H9 (cell line): ENCODE measurements at regions not wholly inside any gene's neighbourhood (a gene's known extent, or its start where the extent isn't known, plus 50 kb on each side); places are given as distances from the start of the nearest gene placed in this dataset.

Source experiments
- DNase-seq: peaks from one replicate; pipeline ENCODE4 v3.0.0-alpha.2; 2017
- H2AFZ ChIP-seq: one replicate; pipeline ENCODE4 v1.6.1; 2013; ENCODE audit warnings: mild to moderate bottlenecking, low read length, control low read depth, moderate library complexity
- H2AK5ac ChIP-seq: 2 replicates; pipeline ENCODE4 v1.6.1; 2013; ENCODE audit warnings: low read length, control low read depth, mixed read lengths; ENCODE audit not compliant: insufficient read length
- H2BK120ac ChIP-seq: one replicate; pipeline ENCODE4 v1.6.1; 2013; ENCODE audit warnings: low read depth, mild to moderate bottlenecking, low read length, control low read depth, inconsistent platforms; ENCODE audit not compliant: poor library complexity, severe bottlenecking
- H2BK12ac ChIP-seq: 2 replicates; pipeline ENCODE4 v1.6.1; 2013; ENCODE audit warnings: low read length, control low read depth, mixed read lengths, low read depth; ENCODE audit not compliant: insufficient read length
- H2BK15ac ChIP-seq: 2 replicates; pipeline ENCODE4 v1.6.1; 2013; ENCODE audit warnings: low read depth, low read length, control low read depth
- H2BK20ac ChIP-seq: one replicate; pipeline ENCODE4 v1.6.1; 2013; ENCODE audit warnings: low read depth, mild to moderate bottlenecking, low read length, control low read depth, inconsistent platforms; ENCODE audit not compliant: poor library complexity, severe bottlenecking
- H2BK5ac ChIP-seq: 2 replicates; pipeline ENCODE4 v1.6.1; 2013; ENCODE audit warnings: low read length, control low read depth, mixed read lengths; ENCODE audit not compliant: insufficient read length
- H3K14ac ChIP-seq: 2 replicates; pipeline ENCODE4 v1.6.1; 2013; ENCODE audit warnings: low read length, control low read depth; ENCODE audit not compliant: insufficient read depth
- H3K18ac ChIP-seq: 2 replicates; pipeline ENCODE4 v1.6.1; 2013; ENCODE audit warnings: low read depth, mild to moderate bottlenecking, mixed read lengths, low read length, control low read depth; ENCODE audit not compliant: insufficient read length
- H3K23ac ChIP-seq: 2 replicates; pipeline ENCODE4 v1.6.1; 2013; ENCODE audit warnings: low read length, control low read depth, mixed read lengths, low read depth; ENCODE audit not compliant: insufficient read length
- H3K23me2 ChIP-seq: 2 replicates; pipeline ENCODE4 v1.6.1; 2013; ENCODE audit warnings: low read depth, mild to moderate bottlenecking, mixed read lengths, low read length, control low read depth; ENCODE audit not compliant: insufficient read length, poor library complexity, severe bottlenecking
- H3K27ac ChIP-seq: 2 replicates; pipeline ENCODE4 v1.5.1; 2013; ENCODE audit warnings: low read length, control low read depth, mixed read lengths, low read depth; ENCODE audit not compliant: insufficient read length
- H3K27me3 ChIP-seq: 2 replicates; pipeline ENCODE4 v1.6.1; 2013; ENCODE audit warnings: low read length, control low read depth, inconsistent platforms; ENCODE audit not compliant: insufficient read depth
- H3K4ac ChIP-seq: 2 replicates; pipeline ENCODE4 v1.6.1; 2013; ENCODE audit warnings: low read depth, mild to moderate bottlenecking, control low read depth, inconsistent platforms, low read length, moderate library complexity
- H3K4me1 ChIP-seq: 2 replicates; pipeline ENCODE4 v1.6.1; 2013; ENCODE audit warnings: low read length, control low read depth, inconsistent platforms; ENCODE audit not compliant: insufficient read depth
- H3K4me2 ChIP-seq: 2 replicates; pipeline ENCODE4 v1.6.1; 2013; ENCODE audit warnings: low read length, control low read depth, mixed read lengths; ENCODE audit not compliant: insufficient read length, insufficient read depth
- H3K56ac ChIP-seq: 2 replicates; pipeline ENCODE4 v1.6.1; 2013; ENCODE audit warnings: low read depth, mild to moderate bottlenecking, mixed read lengths, low read length, control low read depth; ENCODE audit not compliant: insufficient read length
- H3K79me1 ChIP-seq: 2 replicates; pipeline ENCODE4 v1.6.1; 2013; ENCODE audit warnings: low read depth, mild to moderate bottlenecking, moderate library complexity, low read length, control low read depth, inconsistent platforms; ENCODE audit not compliant: insufficient read depth, poor library complexity, severe bottlenecking
- H3K79me2 ChIP-seq: 2 replicates; pipeline ENCODE4 v1.6.1; 2013; ENCODE audit warnings: low read length, control low read depth, inconsistent platforms; ENCODE audit not compliant: insufficient read depth
- H3K9ac ChIP-seq: 2 replicates; pipeline ENCODE4 v1.6.1; 2013; ENCODE audit warnings: low read length, control low read depth, mixed read lengths; ENCODE audit not compliant: insufficient read length; ENCODE audit errors: extremely low read depth
- H3K9me3 ChIP-seq: one replicate; pipeline ENCODE4 v1.6.1; 2013; ENCODE audit warnings: low read depth, low read length, inconsistent platforms; ENCODE audit not compliant: control insufficient read depth
- H3T11ph ChIP-seq: one replicate; pipeline ENCODE4 v1.6.1; 2013; ENCODE audit warnings: mild to moderate bottlenecking, low read length, control low read depth, inconsistent platforms
- H4K20me1 ChIP-seq: one replicate; pipeline ENCODE4 v1.6.1; 2013; ENCODE audit not compliant: control insufficient read depth, insufficient read length, insufficient read depth
- H4K5ac ChIP-seq: 2 replicates; pipeline ENCODE4 v1.6.1; 2013; ENCODE audit warnings: low read depth, mild to moderate bottlenecking, mixed read lengths, low read length, control low read depth; ENCODE audit not compliant: insufficient read length
- H4K8ac ChIP-seq: replicated peaks from 2 replicates; pipeline ENCODE4 v1.6.1; 2013; ENCODE audit warnings: low read length, control low read depth, mixed read lengths, low read depth; ENCODE audit not compliant: insufficient read length
- H4K91ac ChIP-seq: 2 replicates; pipeline ENCODE4 v1.6.1; 2013; ENCODE audit warnings: low read depth, mild to moderate bottlenecking, moderate library complexity, mixed read lengths, low read length, control low read depth; ENCODE audit not compliant: insufficient read length
- H3K27ac Mint-ChIP-seq, 3 experiments: 2 replicates in 2 of 3; 3 replicates in 1 of 3; pipeline ENCODE4 v1.8.0; 2020 to 2021; ENCODE audit warnings: mixed read lengths in 3 of 3, mild to moderate bottlenecking in 1 of 3, moderate library complexity in 1 of 3
- H3K27me3 Mint-ChIP-seq: 2 replicates; pipeline ENCODE4 v1.8.0; 2021; ENCODE audit warnings: low read depth, mild to moderate bottlenecking, moderate library complexity, mixed read lengths
- H3K36me3 Mint-ChIP-seq, 3 experiments: 2 replicates in 2 of 3; 3 replicates in 1 of 3; pipeline ENCODE4 v1.8.0; 2020 to 2021; ENCODE audit warnings: low read depth in 3 of 3, mixed read lengths in 3 of 3; ENCODE audit not compliant: insufficient read depth in 1 of 3
- H3K4me1 Mint-ChIP-seq, 2 experiments: 2 replicates each; pipeline ENCODE4 v1.8.0; 2020; ENCODE audit warnings: mixed read lengths in 2 of 2
- H3K4me3 Mint-ChIP-seq, 2 experiments: 2 replicates in 1 of 2; 3 replicates in 1 of 2; pipeline ENCODE4 v1.8.0; 2020 to 2021; ENCODE audit warnings: mild to moderate bottlenecking in 2 of 2, mixed read lengths in 2 of 2, moderate library complexity in 1 of 2
- H3K9me3 Mint-ChIP-seq, 2 experiments: 2 replicates in 1 of 2; 3 replicates in 1 of 2; pipeline ENCODE4 v1.8.0; 2020; ENCODE audit warnings: mild to moderate bottlenecking in 2 of 2, mixed read lengths in 2 of 2, moderate library complexity in 1 of 2
- CTCF ChIP-seq: fragments of 200-600 bp; sonication (generic); conservative IDR thresholded peaks from 3 replicates; pipeline ENCODE4 v1.8.0; 2021; ENCODE audit warnings: antibody characterized with exemption, mild to moderate bottlenecking
- WGBS: extraction: QIAGEN DNeasy Blood & Tissue Kit; methylation state at CpG from one replicate; pipeline ENCODE4 v1.1.7; 2013; ENCODE audit warnings: missing lambda C conversion rate, low lambda C conversion rate, mixed read lengths; ENCODE audit not compliant: insufficient read length; ENCODE audit errors: extremely low coverage; 5-methylcytosine and 5-hydroxymethylcytosine counted together

- Histone ChIP-seq H2BK5ac (no peak overlapping the region), H3K14ac (no peak overlapping the region), H2AK5ac (no peak overlapping the region), H3K4me2 (no peak overlapping the region), H3K79me1 (no peaks in the 10 kb centered on the region), H4K5ac (no peak overlapping the region), H2BK20ac (no peak overlapping the region), H4K20me1 (no peaks in the 10 kb centered on the region), H3K56ac (no peak overlapping the region), H3K23ac (no peak overlapping the region), H3T11ph (no peak overlapping the region), H4K8ac (no peak overlapping the region), H3K27me3 (no peaks in the 10 kb centered on the region), H4K91ac (no peak overlapping the region), H2AFZ (no peak overlapping the region), H3K4me1 (peaks cover 8% of the 10 kb centered on the region; the same call in 1 of the 2 replicates), H3K23me2 (no peaks in the 10 kb centered on the region), H2BK120ac (no peak overlapping the region), H3K9ac (no peak overlapping the region), H3K9me3 (no peaks in the 10 kb centered on the region), H3K18ac (no peak overlapping the region), H2BK12ac (no peak overlapping the region), H3K79me2 (no peaks in the 10 kb centered on the region), H3K27ac (no peak overlapping the region), H3K4ac (no peak overlapping the region), H2BK15ac (no peak overlapping the region)
- Mint-ChIP-seq H3K36me3 (peaks cover 2 to 9% (median 3%) of the 10 kb centered on the region in 3 experiments; a peak in 4 of 7 replicates), H3K4me3 (no peak overlapping the region), H3K27ac (no peak overlapping the region), H3K27me3 (peaks cover 9% of the 10 kb centered on the region), H3K9me3 (peaks cover 4 to 8% of the 10 kb centered on the region in 2 experiments; a peak in 3 of 5 replicates), H3K4me1 (peaks cover 37% of the 10 kb centered on the region in 2 experiments)
- WGBS: no CpG with 5 or more reads among the region's 6 CpGs
- DNase-seq: no peak
- TF ChIP-seq CTCF: no peak
Observed at GRCh38 chr16:79408355-79408754, 192.2 kb downstream of the MAF start.
